Renal cortical epithelial cell (primary cell): ENCODE measurements at regions not wholly inside any gene's neighbourhood (a gene's known extent, or its start where the extent isn't known, plus 50 kb on each side); places are given as distances from the start of the nearest gene placed in this dataset.

Experiments used
- DNase-seq: peaks from one replicate; pipeline ENCODE4 v3.0.0-alpha.2; 2011; ENCODE audit warnings: low read depth

DNA sequence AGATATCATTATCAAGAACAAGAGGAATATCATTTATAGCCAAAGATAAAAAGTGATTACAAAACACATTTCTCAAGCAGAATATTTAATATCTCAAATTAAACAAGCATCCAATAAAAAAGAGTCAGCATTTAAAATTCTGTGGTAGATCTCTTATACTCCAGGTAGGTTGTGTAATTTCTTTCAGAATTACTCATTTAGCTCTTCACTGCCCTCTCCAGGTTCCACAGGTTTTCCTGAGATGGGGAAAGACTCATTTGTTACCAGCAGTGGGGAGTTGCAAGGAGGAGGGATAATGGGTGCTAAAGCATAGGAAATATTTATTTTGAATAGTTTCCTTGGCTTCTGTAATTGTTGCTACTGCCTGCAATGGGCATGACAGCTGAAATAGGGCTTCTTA is 83.1 kb upstream of the RASGRP1 start:
- peak; percentile 65 for DNase-seq

DNA sequence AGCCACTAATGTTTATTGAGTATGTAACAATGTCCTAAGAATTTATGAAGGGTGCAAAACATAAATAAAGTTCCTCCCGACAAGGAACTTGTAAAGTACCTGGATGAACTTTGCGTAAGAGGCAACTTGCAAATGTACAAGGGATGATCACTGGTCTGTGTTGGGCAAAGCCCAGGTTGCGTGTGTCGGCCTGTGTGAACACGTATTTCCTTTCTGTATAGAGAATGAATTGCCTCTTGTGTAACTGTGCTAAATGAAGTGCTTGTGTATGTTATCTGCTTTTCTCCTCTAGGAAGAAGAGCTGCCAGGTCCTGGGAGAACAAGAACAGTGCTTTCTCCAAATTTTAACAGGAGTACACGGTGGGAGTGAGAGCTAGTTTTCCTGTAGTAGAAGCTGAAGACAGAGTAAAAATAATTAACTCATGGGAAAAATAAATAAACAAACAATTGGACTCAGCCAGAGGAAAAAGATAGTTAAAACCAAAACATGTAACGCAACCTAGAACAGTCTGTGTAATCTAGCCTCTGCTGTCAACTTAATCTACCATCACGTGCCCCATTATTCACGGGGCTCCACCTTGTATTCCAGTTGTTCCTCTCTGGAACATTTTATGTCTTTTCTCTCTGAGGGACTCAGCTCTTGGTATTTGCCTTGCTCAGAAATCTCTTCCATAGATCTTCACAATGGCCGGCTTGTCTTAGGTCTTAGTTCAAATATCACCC is 83.7 kb upstream of the RASGRP1 start:
- no peak for DNase-seq

DNA sequence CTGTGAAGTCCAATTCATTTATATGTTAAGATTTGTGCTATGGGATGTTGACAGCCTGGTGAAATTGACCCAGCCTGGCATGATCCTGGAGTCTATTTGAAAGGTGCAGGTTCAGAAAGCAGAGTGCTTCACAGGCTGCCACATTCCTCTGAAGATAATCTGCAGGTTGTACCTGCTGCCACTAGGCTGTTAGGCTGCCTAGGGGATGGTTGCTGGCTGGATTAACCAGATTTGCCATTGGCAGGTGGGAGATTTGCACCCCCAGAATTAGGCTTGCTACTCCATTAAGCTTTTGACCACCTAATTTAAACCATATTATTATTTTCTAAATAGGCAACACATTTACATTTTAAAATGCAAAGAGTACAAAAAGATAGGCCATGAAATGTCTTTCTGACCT is 85.8 kb upstream of the RASGRP1 start:
- no peak for DNase-seq

DNA sequence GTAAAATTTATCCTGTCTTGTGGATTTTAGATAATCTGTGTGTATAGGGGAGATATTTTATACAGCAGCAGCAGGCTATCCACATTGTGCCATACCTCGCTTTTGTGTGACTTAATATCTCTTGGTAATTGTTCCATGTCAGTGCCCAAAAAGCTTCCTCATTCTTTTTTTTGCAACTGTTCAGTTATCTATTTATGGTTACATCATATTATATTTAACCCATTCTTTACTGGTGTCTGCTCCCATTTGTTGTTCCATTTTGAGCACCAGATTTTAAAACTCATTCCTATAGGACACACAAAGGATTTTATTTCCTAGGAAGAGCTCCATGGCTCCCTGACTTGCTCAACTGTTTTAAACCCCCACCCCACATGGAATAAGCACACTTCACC is 86.3 kb upstream of the RASGRP1 start:
- DNase-seq = no peak

DNA sequence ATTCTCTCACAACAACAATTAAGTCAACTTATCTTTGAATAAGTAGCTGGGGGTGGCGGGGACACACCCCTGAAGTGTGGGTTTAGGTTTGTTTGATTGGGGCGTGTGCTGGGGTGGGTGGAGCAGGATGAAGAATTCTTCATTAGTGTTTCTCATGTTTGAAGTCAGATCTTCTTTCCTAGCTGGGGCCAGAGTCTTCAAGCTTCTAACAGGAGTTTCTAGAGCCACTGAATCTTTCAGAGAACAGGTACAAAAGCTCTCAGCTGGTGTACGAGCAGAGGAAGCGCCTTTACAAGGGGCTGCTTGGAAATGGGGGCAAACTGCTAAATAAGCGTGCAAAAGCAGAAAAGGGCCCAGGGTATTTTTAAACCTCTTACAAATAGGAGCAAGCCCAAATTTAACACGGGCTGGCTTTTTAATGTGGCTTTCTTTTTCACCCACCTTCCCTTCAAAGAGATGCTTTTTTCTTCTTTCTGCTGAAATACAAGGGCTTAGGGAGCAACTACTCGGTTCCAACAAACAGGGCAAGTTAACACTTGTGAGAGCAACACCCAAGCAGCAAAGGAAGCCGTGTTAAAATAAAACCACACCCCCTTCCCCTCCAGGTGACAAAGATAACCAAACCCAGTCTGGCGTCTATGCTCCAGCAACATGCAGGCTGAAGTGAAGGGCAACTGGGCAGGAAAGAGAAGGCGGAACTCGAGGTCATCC is 86.9 kb upstream of the RASGRP1 start:
- no peak for DNase-seq

DNA sequence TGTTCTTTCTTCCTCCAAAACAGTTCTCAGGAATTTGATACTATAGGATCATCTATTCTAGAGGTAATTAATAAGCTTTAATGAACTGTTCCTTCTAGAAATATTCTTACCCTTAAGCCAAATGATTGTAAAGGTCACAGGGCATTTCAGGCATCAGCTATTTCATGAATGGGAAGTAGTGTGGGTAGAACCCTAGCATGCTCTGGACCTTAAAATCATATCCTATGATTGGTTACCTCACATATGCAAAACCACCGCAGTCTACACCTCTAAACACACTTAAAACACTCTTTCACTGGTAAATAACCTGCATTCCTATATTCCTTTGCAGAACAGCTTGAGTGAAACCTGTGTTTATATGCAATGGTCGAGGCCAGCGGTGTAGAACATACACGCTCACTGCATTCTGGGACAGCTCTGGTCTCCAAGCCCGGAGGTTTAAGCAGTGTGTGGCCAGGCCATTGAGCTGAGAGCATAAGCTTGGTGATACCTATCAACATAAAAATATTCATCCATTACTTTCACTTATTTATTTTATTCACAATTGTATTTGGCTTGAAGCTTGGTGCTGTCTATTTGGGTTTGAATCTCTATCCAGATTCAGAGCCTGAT is 87.7 kb upstream of the RASGRP1 start:
- DNase-seq = no peak

DNA sequence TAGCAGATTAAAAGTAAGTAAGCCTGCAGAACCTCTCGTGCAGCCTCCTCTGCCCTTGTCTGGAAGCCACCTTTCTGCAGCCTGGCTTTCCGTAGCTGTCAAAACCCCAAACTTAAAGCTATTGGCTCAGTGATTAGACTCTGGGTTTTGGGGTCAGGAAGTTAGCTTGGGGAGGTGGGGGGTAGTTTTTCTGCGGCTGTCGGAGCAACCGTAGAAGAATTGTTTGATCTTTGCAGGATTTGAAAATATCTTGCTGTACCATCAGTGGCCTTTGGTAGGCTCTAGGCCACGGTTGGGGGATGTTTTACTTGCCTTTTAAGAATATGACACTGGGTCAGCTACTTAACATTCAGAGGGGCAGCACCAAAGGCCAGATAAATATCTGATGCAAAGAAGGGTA is 88.4 kb upstream of the RASGRP1 start:
- DNase-seq = no peak

DNA sequence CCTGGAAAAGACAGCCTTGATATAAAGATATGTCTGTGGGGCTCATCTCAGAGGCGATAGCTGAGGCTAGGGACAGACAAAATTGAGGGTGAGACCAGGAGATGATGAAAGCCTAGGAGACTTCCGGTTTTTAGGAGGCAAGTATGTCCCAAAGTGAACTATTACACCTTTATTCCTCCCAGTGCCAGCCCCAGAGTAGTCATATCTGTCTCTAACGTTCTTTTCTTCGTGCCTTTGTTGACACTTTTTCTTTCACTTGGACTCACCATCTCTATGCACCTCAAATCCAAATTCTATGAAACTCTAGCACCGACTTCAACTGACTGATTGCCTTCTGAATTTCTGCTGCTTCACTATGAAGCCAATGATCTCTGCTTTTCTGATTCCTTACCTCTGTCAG is 93.8 kb upstream of the RASGRP1 start:
- DNase-seq = no peak

DNA sequence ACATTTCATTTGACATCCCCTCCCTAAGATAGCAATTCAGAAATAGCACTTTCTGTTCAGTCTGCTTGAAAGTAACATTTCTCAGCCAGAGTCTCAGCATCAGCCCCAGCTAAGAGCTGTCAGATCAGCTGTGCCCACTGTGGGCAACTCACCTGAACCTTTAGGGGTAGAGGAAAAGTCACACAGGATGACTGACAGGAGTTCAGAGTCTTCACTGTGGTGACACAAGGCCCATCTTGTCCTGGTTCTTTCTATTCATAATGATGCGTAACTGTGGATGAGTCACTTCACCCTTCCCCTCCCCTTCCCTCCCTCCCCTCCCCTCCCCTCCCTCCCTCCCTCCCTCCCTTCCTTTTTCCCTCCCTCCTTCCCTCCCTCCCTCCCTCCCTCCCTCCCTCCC is 96.1 kb upstream of the RASGRP1 start:
- no peak for DNase-seq

DNA sequence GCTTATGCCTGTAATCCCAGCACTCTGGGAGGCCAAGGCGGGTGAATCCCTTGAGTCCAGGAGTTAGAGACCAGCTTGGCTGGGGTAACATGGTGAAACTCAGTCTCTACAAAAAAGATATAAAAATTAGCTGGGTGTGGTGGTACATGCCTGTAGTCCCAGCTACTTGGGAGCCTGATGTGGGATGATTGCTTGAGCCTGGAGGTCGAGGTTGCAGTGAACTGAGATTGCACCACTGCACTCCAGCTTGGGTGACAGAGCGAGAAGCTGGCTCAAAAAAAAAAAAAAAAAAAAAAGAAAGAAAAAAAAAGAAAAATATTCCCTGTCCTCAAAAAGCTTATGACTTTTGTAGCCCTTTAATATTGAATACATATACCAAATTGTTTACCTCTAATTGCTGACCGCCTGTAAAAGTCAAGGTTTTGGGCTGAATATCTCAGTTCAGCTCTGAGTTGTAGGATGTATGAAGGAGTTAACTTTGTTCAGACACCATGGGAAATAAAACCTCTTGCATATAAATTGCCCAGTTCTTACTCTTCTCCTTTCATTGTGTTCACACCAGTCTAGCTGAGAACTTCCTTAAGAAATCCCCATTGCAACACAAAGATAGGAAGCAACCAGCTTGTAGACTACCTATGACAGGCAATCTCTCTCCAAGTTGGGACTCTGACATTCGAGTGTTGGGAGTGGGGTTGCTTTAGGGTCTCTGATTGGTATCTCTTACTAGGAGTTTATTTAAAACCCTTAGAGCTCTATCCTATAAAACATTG is 97.6 kb upstream of the RASGRP1 start:
- DNase-seq = no peak

DNA sequence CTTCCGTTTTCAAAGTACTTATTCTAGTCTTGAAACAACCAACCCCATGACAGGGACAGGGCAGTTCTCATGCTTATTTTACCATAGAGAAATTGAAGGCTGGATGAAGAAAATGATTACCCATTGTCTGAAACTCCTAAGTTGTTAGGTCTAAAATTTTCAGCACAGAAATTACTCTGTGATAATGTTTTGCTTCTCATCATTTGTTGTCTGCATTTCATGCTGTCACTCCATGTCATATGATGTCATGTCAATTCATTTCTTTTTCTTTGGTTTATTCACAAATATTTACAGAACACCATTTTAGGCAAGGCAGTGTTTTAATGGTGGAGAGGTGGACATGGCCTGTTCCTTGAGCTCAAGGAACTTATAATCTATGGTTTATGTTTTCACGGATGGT is 98.2 kb upstream of the RASGRP1 start:
- no peak for DNase-seq

DNA sequence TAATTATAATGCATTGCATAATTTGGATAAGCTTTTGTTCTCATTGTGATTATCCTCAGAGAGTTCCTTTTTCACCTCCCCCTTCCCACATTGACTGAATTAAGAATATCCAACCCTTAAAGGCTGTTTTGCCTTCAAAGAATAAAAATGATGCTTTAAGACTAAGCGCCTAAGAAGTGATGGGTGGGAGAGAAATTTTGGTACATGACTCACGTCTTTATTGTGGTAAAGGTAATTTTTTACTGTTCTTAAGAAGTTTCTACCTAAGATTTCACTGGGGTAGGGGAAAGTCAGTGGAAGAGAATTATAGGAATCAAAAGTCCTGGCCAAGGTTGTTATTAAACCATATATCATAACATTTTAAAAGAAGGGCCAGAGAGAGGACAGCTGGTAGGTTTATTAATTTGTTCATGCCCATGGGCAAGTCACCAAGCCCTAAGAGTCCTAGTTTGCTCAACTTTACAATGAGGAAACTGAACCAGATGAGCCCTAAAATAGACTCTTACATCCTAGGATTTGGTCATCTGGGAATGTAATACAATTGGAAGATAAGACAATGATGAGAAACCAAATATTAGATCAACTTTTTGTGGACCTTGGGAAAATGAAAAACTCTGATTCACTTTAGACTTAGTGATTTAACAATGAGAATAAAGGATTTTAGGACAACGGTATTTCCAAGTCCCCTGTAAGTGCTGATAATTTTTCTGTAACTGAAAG is 101.1 kb upstream of the RASGRP1 start:
- DNase-seq = no peak

DNA sequence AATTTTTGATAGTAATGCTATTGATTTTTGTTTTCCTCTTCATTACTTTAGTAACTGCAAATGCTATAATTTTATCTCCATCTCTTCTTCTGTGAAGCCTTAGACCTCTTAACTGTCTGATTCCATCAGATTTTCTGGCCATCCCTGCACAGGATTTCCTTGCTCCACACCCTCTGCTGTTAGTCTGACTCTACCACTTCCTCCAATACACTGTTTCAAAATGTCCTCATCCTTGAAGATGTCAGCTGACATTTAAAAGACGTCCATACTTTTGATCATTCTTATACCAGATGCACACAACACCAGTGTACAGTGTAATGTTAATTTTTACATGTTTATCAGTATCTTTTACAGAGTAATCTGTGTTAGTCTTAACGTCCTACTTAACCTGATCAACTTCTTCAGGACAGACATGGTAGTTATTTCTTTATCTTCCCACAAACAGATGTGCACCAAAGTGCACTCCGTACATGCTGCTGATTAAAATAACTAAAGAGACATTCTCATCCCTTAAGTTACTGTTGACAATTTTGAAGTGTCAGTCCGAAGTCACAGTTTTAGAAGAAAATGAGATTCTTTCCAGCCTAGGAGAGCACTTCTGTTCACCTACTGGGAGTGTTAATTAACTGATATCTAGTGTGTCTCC is 102.4 kb upstream of the RASGRP1 start:
- no peak for DNase-seq

DNA sequence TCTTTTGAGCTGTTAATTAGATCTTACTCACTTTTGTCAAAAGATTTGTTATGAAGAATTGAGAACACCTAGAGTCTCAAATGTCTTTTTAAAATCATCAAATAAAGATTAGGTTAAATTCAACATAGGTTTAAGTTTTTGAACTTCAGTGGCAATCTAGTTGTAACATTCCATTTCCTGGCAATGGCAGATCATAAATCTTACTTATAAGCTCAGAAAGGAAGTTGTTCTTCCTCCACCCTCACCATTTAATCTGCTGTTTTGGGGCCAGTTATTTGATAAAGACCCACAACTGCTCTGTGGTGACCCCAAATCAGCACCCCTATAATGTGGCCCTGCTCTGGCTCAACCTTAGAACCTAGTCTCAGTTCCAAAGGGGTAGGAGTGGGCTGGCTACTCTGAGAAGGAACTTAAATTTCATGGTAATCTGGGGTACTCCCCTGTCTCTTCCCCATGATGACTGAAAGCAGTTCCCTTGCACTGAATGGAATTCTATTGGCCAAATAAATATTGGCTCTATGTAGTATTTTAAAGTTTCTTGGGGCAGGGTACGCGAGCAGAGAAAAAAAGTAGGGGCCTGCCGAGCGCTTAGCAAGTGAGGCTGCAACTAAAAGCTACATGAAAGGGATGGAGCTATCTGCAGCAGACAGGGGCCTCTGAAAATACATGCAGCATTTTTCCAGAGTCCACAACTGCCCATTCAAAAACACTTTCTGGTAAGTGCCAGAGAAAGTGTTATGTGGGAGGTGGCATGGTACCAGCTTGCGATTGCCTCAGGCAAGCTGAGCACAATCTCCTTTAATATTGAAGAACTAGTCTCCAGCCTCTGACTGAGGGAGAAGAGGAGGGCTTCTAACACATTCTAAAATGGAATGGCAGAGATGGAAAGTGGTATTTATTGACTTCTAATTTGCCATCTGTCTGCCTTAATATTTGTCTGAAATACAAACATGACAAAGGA is 103.6 kb upstream of the RASGRP1 start:
- no peak for DNase-seq

DNA sequence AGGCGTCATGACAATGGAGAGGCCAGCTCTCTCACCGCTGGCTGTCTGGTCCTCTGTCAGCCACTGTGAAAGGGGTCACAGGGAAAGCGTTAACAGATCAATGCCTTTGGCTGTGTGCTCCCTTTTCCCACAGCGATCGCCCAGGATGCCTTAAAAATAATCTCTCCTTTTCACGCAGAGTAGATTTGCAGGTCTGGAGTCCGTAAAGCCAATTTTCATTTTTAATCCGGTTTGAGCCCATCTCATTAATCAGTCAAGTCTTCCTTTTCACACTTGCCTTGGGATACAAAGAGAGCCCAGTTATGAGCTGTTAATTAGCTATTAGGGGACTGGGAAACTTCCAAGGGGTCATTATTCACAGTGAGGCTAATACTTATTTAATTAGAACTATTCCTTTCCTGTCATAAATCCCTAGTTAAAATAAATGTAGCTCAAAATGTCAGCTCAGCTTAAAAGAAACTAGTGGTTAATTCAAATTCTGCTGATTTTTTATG is 104.3 kb upstream of the RASGRP1 start:
- no peak for DNase-seq

DNA sequence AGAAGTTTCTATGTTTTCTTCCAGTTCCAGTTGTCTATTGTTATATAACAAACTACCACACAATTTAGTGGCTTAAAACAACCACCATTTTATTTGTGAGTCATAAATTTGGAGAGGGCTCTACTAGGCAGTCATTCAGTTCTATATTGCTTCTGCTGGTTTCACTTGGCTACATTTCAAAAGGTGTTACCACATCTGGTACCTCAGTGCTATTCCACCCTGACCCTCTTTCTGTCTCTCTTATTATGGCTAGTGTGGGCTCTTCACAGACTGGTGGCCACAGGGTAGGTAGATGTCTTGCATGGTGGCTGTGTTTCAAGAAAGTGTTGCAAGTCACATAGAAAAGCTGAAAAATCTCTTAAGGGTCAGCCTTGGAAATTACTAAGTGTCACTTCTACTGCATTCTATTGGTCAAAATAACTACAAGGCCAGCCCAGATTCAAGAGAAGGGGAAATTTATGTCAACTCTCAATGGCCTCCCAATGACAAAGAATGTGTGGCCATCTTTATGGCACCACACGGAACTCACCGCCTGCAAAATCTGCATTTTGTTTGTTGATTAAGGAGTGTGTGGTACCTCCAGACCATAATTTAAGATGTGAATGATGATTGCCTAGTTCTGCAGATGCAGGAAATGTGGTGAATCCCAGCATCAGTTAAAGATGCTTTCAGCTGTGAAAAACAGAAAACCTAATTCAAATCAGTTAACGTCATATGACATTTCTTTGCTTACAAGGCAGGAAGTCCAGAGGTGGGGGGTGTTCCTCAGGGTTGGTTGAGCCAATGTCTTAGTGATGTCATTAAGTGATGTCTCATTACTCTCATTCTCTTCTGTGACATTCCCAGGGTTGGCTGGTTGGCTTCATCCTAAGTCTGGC is 105.8 kb upstream of the RASGRP1 start:
- no peak for DNase-seq

DNA sequence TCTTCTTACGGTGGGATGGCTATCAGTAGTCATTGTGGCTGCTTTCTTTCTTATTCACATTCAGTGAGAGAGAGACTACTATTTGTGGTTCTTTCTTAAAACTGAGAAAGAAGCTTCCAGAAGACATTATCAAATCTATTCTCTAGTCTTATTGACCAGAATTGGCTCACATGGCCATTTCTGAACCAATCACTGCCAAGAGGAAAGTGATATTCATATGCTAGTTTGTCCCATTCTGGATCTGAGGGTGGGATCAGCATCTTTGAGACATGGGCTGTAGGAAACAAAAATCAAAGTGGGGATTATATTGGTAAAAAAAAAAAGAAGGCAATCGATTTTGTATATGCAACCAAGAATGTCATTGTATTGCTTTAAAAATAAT is 106.4 kb upstream of the RASGRP1 start:
- no peak for DNase-seq

DNA sequence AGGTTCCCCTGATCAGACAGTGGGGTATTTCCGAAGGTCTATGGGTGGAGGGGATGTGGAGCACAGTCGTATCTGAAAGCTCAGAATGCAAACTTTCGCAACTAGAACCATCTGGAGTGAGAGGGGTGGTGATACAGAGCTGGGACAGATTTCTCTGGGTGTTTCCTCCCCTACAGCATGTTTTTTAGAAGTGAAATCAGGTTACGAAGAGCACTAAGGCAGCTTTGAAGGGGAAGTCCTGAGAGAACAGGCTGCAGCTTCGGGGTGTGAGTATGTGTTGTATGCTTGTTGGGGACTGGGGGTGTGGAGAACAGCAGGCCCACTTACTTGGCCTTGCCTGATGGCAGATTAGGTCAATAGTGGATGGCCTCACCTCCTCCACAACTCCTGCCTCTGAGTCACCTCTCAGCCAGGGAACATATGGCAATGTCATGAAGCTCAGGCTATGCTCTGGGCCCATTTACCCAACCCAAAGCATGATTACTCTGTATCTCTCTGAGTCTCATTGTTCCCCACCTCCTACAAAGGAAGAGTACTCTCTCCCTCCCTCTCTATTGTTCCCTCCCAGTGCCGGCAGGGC is 107.2 kb upstream of the RASGRP1 start:
- no peak for DNase-seq

DNA sequence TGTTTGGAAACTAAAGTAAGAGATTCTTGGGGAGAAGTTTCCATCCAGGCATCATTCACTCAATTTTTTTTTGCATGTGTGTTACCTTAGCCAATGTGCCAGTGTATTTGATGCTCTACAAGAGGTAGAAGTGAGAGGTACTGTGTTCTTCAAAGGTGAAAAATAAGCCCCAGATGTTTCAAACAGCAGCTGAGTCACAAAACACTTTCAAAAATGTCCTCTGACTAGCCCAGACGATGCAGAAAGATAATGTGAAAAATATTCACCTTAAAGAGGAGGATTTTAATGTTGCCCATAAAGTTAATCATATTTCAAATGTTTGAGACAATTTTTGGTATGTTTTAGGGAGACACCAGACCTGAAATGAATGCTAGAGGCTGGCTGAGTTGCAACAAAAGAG is 107.7 kb upstream of the RASGRP1 start:
- no peak for DNase-seq
